NOMO-1 treated with DMSO at 0.1 percent for 48 hours (cell line): ENCODE measurements at regions not wholly inside any gene's neighbourhood (a gene's known extent, or its start where the extent isn't known, plus 50 kb on each side); places are given as distances from the start of the nearest gene placed in this dataset.

Source experiments
- DNase-seq: peaks from one replicate; lab custom pipeline; 2025; ENCODE audit not compliant: unreplicated experiment; lab: John Stamatoyannopoulos, UW

DNA sequence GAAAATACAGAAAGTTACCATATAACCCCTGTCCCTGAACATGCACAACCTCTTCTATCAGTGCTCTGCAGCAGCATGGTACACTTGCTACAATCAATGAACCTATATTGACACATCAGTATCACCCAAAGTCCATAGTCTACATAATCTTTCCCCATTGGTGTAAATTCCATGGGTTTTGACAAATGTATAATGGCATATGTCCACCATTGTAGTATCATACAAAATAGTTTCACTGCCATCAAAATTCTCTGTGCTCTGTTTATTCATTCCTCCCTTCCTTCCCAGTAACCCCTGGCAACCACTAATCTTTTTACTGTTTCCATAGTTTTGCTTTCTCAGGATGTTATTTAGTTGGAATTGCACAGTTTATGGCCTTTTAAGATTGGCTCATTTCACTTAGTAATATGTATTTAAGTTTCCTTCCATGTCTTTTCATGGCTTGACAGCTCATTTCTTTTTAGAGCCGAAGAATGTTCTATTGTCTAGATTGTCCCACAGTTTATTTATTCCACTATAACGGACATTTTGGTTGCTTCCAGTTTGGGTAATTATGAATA, 1707.0 kb downstream of the EFNA5 start:
- DNase-seq, result no peak

DNA sequence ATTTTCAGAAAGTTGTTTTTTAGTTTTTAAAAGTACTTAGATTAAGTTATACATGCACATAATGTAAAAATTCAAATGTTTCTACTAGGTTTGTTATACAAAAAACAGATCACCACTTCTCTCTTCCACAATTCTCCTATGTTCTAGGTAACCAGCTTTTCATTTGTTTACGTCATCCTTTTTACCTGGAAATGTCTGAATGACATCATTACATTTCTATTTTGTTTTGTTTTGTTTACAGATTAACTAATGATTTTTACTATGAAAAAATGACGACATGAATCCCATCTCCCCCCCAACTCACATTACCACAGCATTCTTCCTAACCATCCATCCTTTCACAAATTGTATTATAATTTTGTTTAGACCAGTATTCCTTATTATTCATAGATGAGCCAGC, 1709.2 kb downstream of the EFNA5 start:
- no peak for DNase-seq

DNA sequence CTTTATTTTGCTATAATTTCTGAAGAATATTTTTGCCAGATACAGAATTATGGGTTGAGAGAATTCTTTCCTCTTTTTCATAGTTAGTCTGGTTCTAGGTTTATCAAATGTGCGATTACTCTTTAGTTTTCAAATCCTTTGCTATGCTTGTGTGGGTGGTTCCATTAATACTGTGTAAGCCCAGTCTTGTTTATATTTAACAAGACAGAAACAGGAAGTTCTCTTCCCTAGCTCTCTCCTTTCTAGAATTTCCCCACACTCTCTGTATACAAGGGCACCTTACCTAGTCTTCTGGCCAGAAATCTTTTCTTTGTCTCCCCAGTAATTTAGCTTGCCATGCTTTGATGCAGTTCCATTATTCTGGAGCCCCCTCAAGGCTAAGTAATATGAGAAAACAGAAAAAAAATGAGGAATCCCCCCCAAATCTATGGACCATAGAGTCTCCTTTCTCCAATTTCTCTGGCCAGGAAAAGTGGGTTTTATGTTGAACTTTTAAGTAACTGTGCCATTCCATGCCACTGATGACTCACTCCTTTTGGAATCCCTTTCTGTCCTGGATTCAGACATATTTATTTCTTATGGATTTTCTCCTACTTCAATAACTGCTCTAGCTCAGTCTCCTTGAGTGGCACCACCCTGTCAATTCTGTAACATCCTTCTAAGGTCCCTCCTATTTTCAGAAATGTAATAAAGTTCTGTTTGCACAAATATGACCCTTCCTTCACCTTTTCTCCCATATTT, 1714.1 kb downstream of the EFNA5 start:
- DNase-seq, result no peak

DNA sequence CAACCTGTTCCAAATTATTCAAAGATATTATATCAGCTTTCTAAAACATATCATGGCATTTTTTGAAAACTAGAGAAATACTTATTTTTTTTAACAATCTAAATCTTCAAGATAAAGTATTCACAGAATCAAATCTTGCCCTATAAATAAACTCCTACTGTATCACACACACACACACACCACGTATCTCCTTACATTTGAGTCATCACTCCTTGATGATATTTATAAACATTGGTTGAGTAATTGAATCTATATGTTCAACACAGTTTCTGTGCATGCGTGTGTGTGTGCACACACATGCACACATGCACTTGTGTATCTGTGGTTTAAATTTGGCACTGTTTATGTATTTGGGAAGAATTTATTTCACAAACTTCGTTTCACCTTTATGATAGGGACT, 1716.4 kb downstream of the EFNA5 start:
- DNase-seq, result no peak

DNA sequence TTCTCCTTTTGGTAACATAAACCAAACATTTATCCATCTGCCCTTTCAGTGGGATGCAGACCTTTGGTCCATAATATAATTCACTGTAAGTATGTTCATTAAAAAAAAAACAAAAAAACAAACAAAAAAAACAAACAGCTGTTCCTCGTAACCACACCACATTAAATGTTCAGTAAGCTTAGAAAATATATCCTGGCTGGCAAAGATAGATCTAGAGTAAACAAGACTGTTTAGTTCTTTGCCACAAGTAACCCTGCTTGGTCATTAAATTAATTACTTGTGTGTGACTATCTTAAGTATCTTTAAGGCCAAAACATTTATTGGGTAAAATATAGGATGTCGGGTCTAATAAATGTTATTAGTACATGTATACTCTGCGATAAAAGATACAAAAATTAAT, 1717.1 kb downstream of the EFNA5 start:
- no peak for DNase-seq

DNA sequence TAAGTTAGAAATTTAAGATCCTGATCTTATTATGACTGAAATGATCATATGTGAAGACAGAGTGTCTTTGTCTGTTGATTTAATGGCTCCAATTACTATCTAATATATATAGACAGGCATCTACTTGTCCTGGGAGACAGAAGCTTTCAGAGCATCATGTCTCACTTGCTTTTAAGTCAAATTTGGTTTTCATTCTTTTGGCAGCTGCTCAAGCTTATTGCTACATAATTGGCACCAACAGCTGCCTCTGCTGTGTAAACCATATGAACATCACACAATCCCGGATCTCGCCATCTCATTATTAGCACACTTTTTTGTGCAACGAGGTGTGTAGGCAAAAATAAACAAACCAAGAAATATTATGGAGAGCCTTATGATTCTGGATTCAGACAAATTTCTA, 1717.9 kb downstream of the EFNA5 start:
- no peak for DNase-seq

DNA sequence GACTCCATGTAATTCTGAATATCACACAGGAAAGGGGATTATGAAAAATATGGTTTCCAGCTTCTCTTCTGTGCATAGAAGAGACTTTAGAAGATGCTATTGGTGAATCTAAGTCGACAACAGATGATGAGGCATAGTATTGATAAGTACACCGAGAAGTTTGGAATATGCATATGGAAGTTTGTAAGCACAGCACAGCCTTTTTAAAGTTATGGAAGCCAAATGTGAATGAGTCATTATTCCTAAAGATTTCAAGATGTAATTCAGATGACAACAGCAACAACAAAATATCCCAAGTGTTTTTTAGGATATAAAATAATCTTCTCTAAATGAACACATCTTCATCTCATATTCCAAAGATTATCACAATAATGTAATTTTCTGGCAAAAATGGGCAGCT, 1723.3 kb downstream of the EFNA5 start:
- no peak for DNase-seq

DNA sequence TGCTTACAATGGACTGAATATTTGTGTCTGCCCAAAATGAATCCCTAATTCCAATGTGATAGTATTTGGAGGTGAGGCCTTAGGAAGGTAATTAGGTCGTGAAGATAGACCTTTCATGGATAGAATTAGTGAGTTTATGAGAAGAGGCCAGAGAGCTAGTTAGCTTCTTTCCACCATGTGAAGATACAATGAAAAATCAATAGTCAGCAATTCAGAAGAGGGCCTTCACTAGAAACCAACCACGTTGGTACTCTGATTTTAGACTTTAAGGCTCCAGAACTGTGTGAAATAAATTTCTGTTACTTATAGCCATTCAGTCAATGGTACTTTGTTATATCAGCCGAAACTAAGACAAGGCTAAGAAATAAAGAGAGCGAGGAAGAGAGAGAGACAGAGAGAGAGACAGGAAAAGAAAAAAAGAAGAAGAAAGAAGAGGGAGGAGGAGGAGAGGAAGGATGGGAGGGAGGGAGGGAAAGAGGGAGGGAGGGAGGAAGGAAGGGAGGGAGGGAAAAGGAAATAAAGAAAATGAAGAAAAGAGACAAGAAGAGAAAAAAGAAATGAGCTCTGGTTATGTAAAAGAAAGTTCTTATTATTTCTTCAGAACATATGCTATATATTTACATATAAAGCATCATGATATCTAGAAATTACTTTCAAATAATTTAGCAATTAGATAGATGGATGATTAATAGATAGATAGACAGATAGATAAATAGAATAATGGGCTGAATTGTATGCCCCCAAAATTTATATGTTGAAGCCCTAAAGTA, 1725.3 kb downstream of the EFNA5 start:
- no peak for DNase-seq

DNA sequence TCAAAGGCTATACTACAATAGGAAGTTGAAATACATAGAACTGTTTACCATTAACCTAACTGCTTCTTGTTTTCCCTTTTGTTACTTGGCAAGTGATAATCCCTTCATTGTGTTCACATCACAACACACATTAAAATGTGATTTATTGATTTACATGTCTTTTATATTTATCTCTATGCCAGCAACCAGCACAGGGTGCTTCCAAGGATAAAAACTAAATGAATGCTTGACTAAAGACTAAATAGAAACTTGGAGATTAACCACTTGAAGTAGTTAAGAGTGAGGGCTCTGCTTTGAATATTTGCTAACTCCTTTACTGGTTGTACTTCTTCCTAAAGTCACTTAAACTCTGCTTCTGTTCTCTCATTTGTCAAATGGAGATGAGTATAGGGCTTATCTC, 1730.6 kb downstream of the EFNA5 start:
- no peak for DNase-seq

DNA sequence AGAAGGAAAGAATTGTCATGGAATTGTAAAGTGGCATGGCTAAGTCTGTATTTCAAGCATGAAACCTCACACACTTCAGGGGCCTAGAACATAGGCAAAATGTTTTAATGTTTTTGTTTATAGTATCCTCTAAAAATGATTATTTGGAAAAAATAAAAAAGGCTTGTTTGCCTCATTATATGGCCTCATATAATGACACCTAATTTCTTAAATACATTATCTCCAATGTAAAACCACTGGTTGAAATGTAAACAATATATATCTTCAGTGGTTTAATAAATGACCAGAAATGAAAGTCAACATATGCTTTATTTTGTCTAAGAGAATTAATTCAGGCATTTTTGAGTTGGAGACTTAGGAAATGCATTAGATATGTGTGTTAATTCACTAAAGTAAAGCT, 1736.6 kb downstream of the EFNA5 start:
- DNase-seq, result no peak

DNA sequence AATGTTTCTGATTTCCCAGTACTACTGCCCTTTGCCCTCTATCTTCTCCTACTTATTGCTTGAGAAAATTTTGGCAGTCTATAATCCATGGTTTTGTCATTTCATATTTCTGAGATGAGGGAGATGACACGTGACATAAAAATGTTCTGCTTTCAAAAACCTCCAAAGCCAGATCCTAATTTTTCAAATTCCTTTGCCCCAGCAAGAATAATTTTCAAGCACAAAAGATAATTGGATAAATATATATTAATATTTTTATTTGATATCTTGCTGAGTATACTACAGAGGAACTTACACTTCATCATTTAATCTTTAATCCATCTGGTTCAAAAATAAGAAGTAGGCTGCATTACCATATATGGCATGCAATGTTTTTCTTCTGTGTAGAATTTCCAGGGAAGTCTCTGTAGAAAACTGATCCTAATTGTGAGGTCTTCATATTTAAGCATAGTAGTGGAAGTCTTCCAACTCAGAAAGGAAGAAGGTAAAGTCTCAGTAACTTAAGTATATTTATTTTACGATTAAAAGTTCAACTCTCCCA, 1738.8 kb downstream of the EFNA5 start:
- no peak for DNase-seq

DNA sequence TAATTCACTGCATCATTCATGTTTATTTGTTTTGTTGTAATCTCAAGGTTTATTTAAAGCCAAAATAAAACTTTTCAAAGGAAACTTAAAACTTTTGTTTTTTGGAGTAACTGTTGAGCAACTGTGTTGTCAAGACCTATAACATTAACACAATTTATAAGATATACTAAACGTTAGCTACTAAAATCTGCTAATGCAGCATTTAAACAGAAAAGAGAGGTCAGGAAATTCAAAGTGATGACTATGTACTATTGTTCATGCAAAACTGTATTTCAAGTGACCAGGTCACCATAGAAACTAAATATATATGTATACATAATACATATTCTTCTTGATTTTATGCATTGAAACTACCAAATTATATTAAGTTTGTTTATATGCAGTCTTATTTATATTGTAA, 1740.9 kb downstream of the EFNA5 start:
- no peak for DNase-seq

DNA sequence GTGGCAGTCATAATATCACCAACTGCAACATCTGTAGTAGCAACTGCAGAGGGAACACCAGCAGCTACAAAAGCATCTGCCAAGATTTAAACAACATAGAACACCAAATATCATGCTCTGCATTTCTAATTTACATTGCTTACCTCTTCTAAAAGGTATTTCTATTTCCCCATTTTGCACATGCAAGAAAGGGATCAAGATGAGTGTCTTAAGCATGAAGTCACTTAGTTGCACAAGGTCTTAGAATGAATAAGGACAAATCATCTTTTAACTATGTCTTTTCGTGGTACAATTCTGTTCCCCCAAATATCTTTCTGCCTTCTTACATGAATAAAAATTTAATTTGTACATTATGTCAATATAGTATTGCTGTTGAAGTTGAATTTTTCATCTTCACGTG, 1746.4 kb downstream of the EFNA5 start:
- DNase-seq, result no peak

DNA sequence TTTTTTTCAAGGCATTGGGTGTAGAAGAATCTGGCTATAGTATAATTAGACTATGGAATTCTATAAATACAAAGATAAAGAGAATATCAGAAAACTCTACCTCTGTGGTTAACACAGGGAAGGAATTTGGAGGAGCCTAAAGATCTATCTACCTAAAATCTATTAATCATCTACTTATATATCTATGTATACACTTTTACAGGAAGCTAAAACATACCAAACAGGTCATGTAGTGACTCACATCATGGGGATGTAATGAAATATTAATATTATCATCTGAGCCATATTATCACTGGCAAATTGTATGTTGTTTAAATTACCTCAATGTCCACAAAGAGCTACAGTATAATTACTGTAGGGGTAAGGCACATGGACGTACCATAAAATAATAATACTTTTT, 1748.2 kb downstream of the EFNA5 start:
- no peak for DNase-seq

DNA sequence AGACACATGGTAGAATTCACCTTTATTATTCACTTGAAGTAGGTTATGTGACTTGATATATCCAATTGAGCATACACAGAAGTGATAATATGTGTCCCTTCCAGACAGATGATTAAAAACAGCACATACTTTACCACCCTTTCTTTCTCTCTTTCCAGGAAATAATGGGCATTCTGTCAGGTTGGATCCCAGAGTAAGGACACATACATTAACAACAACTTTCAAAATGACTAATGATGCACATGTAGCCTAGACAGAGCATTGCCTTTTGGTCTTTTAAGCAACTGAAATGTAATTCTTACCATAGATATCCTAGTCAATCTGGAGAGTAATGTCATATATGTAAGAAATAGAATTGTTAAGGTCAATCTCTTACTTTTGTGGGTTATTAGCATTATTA, 1748.7 kb downstream of the EFNA5 start:
- no peak for DNase-seq

DNA sequence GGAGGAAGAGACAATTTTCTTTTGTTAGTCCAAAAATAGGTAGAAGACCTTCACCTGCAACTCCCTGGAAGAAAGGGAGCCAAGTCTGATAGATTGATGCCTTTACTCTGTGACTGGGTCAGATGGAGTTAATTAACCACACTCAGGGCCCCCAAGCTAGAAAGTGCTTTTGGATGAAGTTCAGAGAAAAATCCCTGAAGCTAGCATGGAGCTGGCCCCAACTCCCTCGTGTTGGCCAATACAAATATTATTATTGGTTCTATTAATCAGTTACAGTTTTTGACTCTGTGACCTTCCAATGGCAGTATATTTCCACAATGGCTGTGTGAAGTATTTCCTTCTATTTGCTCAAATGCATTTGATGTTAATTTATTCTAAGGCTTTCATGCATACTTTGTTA, 1753.5 kb downstream of the EFNA5 start:
- no peak for DNase-seq

DNA sequence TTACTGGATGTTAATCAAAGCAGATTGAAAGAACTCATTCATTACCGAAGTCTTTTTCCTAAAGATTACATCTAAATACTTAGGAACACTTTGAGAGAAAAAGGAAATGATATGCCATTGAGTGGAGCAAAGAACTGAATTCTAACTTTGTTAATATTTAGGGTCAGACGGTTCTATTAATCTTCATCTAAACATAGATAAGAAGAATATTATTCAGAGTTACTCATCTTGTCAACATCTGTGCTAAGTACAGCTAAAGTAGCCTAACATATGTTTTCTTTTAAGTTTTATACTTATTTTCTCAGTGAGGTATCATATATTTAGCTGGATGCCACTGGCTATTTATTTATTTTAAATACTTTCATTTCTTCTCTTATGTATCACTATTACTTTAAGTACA, 1763.7 kb downstream of the EFNA5 start:
- no peak for DNase-seq

DNA sequence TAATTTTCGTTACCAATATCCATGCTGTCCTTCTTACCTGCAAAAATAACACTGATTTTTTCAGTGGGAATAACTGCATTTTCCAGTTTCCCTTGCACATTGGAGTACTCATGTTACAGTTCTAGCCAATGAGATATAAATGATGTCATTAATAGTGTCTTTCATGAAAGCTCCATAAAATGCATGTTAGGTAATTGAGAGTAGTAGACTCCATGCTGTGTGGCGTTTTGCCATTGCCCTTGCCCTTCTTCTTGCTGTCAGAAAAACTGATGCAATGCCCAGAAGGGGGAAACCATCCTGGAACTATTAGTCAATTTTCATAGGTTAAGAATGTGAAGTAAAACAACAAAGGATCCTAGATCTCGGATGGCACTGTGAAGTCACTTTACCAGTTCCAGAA, 1765.3 kb downstream of the EFNA5 start:
- DNase-seq, result no peak

DNA sequence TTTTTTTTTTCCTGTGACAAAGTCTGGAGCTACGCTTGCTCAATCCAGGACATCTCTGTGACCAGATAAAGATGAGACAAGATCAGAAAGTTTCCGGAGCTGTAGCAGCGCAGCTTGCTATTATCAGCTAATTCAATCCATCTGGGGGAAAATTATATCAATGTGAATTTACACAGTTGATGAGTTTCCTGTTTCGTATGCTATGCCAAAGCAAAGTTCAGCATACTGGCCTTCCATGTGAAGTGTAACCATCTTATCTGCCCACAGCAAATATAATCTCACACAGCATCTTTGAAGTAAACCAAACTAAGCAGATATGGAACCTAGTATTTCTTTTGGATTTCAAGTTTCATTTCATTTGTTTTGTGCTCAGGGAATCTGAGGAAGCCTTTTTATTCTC, 1767.7 kb downstream of the EFNA5 start:
- no peak for DNase-seq

DNA sequence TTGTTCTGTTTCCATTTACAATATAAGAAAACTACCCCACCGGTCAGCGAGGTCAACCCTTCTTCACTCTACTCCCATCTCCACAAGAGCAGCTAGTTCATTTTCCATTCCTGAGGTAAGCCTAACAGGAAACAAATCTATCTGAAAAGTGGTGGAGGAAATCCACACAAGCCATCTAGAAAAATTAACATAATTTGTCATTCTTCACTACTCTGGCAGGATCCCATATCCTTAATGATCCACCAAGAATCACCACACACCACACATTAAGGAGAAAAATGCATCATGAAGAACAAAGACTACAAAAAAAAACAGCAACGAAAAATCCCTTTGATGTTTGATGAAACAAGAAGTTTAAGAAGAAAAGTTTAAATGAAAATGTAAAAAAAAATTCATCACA, 1771.0 kb downstream of the EFNA5 start:
- DNase-seq, result no peak

DNA sequence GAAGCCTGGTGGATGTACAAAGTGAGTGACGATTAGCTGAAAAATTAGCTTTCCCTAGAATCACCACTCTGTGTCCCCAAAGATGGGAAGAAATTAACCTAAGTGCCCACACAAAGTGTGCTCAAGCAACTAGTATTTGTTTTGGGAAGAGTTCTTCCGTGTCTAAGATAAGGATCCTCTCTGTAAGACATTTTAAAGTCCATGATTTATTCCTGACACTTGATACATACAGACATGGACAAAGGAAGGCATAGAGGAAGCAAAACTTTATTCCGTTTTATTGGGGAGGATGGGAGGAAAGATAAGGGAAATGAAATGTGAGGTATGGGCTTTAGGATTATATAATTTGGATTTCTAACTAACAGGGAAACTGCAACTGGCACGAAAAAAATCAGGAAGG, 1772.6 kb downstream of the EFNA5 start:
- no peak for DNase-seq

DNA sequence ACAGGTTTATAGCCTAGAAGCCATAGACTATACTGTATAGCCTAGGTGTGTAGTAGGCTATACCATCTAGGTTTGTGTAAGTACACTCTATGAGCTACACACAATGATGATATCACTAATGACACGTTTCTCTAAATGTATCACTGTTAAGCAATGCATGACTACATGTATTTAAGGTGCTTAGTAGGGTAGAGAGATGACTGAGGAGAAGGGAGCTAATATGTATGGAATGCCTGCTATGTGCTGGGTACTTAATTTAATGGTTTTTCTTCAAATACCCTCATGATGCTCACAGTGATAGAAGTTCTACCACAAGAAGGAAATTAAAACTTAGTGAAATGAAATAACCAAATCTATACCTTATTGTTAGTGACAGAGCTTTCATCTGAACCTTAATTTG, 1785.5 kb downstream of the EFNA5 start:
- no peak for DNase-seq
